GM12878 (cell line): ENCODE measurements at regions not wholly inside any gene's neighbourhood (a gene's known extent, or its start where the extent isn't known, plus 50 kb on each side); places are given as distances from the start of the nearest gene placed in this dataset.

Experiments
- ATAC-seq: fragments of 200-7000 bp; cut with Tn5 transposase; 3 replicates; pipeline ENCODE4 v1.9.1; 2020; ENCODE audit warnings: mild to moderate bottlenecking, moderate library complexity
- BruUV-seq: library from RNA; stranded (reverse); fragments of 400-500 nt; replicated peaks from 2 replicates; lab custom pipeline; 2021; lab: Mats Ljungman, UMichigan
- CTCF ChIA-PET: fragments of 300-600 bp; sonication (Branson Sonifier 250); formaldehyde crosslinking; extraction: SDS; loops from one replicate; lab custom pipeline; 2021; ENCODE audit warnings: inconsistent platforms; lab: Yijun Ruan, JAX
- POLR2A ChIA-PET: fragments of 350-600 bp; formaldehyde crosslinking; extraction: SDS; loops from one replicate; lab custom pipeline; 2021; ENCODE audit warnings: inconsistent platforms; lab: Charles Lee
- RAD21 ChIA-PET: fragments of 300-600 bp; sonication (Branson Sonifier 250); formaldehyde crosslinking; loops from one replicate; lab custom pipeline; 2023; ENCODE audit warnings: antibody characterized with exemption; ENCODE audit not compliant: unreplicated experiment; lab: Charles Lee
- SMC1A ChIA-PET: fragments of 300-600 bp; sonication (Branson Sonifier 250); formaldehyde crosslinking; loops from one replicate; lab custom pipeline; 2023; ENCODE audit not compliant: unreplicated experiment, uncharacterized antibody; lab: Charles Lee
- DNase-seq: peaks from one replicate; pipeline ENCODE4 v3.0.0-alpha.2; 2011; ENCODE audit warnings: low read depth, low spot score
- FAIRE-seq: peaks from 3 replicates; lab custom pipeline; 2011; peaks lifted over from hg19 to GRCh38; lab: Jason Lieb, UNC
- H2AFZ ChIP-seq: 2 replicates; pipeline ENCODE4 v1.6.0; 2011; ENCODE audit warnings: low read depth, low read length, control low read depth; ENCODE audit not compliant: control insufficient read depth
- H3K27ac ChIP-seq: 2 replicates; pipeline ENCODE4 v1.5.1; 2011; ENCODE audit warnings: control low read depth; ENCODE audit not compliant: control insufficient read depth, insufficient read depth
- H3K27me3 ChIP-seq, 2 experiments: replicated peaks in 1 of 2; 2 replicates each; pipeline versions ENCODE4 v1.6.0 to v1.6.1; 2011; ENCODE audit warnings: low read length in 1 of 2; ENCODE audit not compliant: control insufficient read depth in 2 of 2, insufficient read depth in 2 of 2
- H3K36me3 ChIP-seq, 2 experiments: 2 replicates each; pipeline ENCODE4 v1.5.1; 2011; ENCODE audit warnings: low read length in 1 of 2; ENCODE audit not compliant: control insufficient read depth in 2 of 2, insufficient read depth in 2 of 2
- H3K4me1 ChIP-seq: 2 replicates; pipeline ENCODE4 v1.6.1; 2011; ENCODE audit warnings: mild to moderate bottlenecking, low read length, moderate library complexity, mixed read lengths; ENCODE audit not compliant: control insufficient read depth, insufficient read depth
- H3K4me2 ChIP-seq: 2 replicates; pipeline ENCODE4 v1.6.0; 2011; ENCODE audit warnings: control low read depth; ENCODE audit not compliant: control insufficient read depth, insufficient read depth
- H3K4me3 ChIP-seq: fragments of 200-600 bp; sonication (generic); 2 replicates; pipeline ENCODE4 v1.5.1; 2016
- H3K79me2 ChIP-seq: 2 replicates; pipeline ENCODE4 v1.6.0; 2011; ENCODE audit warnings: low read length; ENCODE audit not compliant: control insufficient read depth, insufficient read depth
- H3K9ac ChIP-seq: 2 replicates; pipeline ENCODE4 v1.8.0; 2011; ENCODE audit warnings: low read length, control low read depth, mixed read lengths; ENCODE audit not compliant: control insufficient read depth, insufficient read depth
- H3K9me3 ChIP-seq: replicated peaks from 3 replicates; pipeline ENCODE4 v1.5.1; 2011; ENCODE audit warnings: mild to moderate bottlenecking, low read length; ENCODE audit not compliant: control insufficient read depth, insufficient read depth
- H4K20me1 ChIP-seq: 2 replicates; pipeline ENCODE4 v1.6.0; 2011; ENCODE audit not compliant: control insufficient read depth, insufficient read depth
- ATF7 ChIP-seq: fragments of 450-650 bp; IDR thresholded peaks from 2 replicates; pipeline ENCODE4 v1.6.1; 2016; ENCODE audit warnings: low read depth, mild to moderate bottlenecking
- IRF5 ChIP-seq: fragments of 450-650 bp; IDR thresholded peaks from 2 replicates; pipeline ENCODE4 v1.6.1; 2017; ENCODE audit warnings: borderline replicate concordance
- KAT2A ChIP-seq: conservative IDR thresholded peaks from 2 replicates; pipeline ENCODE4 v1.6.1; 2011; ENCODE audit warnings: low read depth, low read length; ENCODE audit not compliant: control insufficient read depth
- NR2C2 ChIP-seq: IDR thresholded peaks from 2 replicates; pipeline ENCODE4 v1.6.1; 2011; ENCODE audit warnings: borderline replicate concordance, low read depth; ENCODE audit not compliant: control insufficient read depth, insufficient read length
- POLR2AphosphoS5 ChIP-seq: IDR thresholded peaks from 2 replicates; pipeline ENCODE4 v1.6.1; 2011; ENCODE audit warnings: mild to moderate bottlenecking, low read length, inconsistent platforms
- RELB ChIP-seq: fragments of 450-650 bp; IDR thresholded peaks from 2 replicates; pipeline ENCODE4 v1.6.1; 2017; ENCODE audit warnings: low read depth, mild to moderate bottlenecking, moderate library complexity
- SREBF2 ChIP-seq: IDR thresholded peaks from 2 replicates; pipeline ENCODE4 v1.6.1; 2012; ENCODE audit warnings: mild to moderate bottlenecking, low read length
- TCF7 ChIP-seq: IDR thresholded peaks from 2 replicates; pipeline ENCODE4 v1.6.1; 2014; ENCODE audit warnings: antibody characterized with exemption, borderline replicate concordance
- ZBTB4 ChIP-seq: fragments of 450-650 bp; formaldehyde crosslinking; IDR thresholded peaks from 2 replicates; pipeline ENCODE4 v1.4.0; 2022; ENCODE audit warnings: mild to moderate bottlenecking, moderate library complexity
- ZNF274 ChIP-seq: IDR thresholded peaks from one replicate; pipeline ENCODE4 v1.8.0; 2011; ENCODE audit not compliant: insufficient read length, insufficient read depth
- WGBS: methylation state at CpG from one replicate; pipeline ENCODE4 v1.1.6; 2016; ENCODE audit warnings: low lambda C conversion rate; ENCODE audit not compliant: insufficient replicate concordance, insufficient coverage; ENCODE audit errors: missing lambda C conversion rate; 5-methylcytosine and 5-hydroxymethylcytosine counted together
- in situ Hi-C: fragments of 300-500 bp; cut with MboI; formaldehyde crosslinking; loops from 9 replicates; pipeline ENCODE4 v1.14.3; 2018; ENCODE audit warnings: mixed read lengths
- intact Hi-C: fragments of 100-400 bp; cut with micrococcal nuclease; formaldehyde crosslinking; loops from one replicate; pipeline ENCODE4 v1.14.2; 2022; ENCODE audit not compliant: unreplicated experiment

- Histone ChIP-seq H2AFZ (no peak overlapping the region; the same call in 1 of the 2 replicates), H3K4me3 (no peak overlapping the region), H3K9ac (no peak overlapping the region), H3K36me3 (no peaks in the 10 kb centered on the region)
- ATAC-seq (no peak), FAIRE-seq (no peak)
- CTCF ChIA-PET = interaction anchor here (0.9 to 2.6 kb wide), 5 partner anchors 21 to 36 kb away, joined by 3 to 6 read pairs (median 4); no protein-coding TSS in a partner anchor
- TF ChIP-seq ZBTB4 (CRISPR knock-in tag) = no peak
- TF ChIP-seq POLR2AphosphoS5 = no peak
- no peak for TF ChIP-seq IRF5
- TF ChIP-seq NR2C2 = no peak
- no peak for TF ChIP-seq RELB
- no peak for TF ChIP-seq ZNF274
- no peak for TF ChIP-seq ATF7
- no peak for TF ChIP-seq KAT2A
- no peak for TF ChIP-seq SREBF2
- no peak for TF ChIP-seq TCF7
- TF ChIP-seq, all 136 proteins: peak for 0
- BruUV-seq = no TSS peak
- no peak for DNase-seq
- Histone ChIP-seq H4K20me1 (no peaks in the 10 kb centered on the region), H3K4me2 (no peak overlapping the region), H3K79me2 (no peaks in the 10 kb centered on the region), H3K4me1 (peaks cover 45% of the 10 kb centered on the region), H3K27me3 (no peaks in the 10 kb centered on the region), H3K27ac (no peak overlapping the region), H3K9me3 (no peaks in the 10 kb centered on the region)
- RAD21 ChIA-PET = interaction anchor here (0.9 to 5.5 kb wide), 8 partner anchors 22 to 81 kb away, joined by 3 to 49 read pairs (median 5); no protein-coding TSS in a partner anchor
- SMC1A ChIA-PET = interaction anchor here (0.6 to 10.3 kb wide), 14 partner anchors 9 to 81 kb away, joined by 3 to 90 read pairs (median 8); no protein-coding TSS in a partner anchor
- intact Hi-C loops (no loop called here), in situ Hi-C loops (no loop called here)
- POLR2A ChIA-PET = interaction anchor here (1.1 to 3.2 kb wide), 10 partner anchors 9 to 551 kb away, joined by 3 to 17 read pairs (median 5); no protein-coding TSS in a partner anchor
- 65% methylated on average over 3 of the region's 3 CpGs for WGBS
Observed at GRCh38 chr1:235051521-235051920, 77.1 kb downstream of the TOMM20 start.
